ENCODE measurements at regions not wholly inside any gene's neighbourhood (a gene's known extent, or its start where the extent isn't known, plus 50 kb on each side); places are given as distances from the start of the nearest gene placed in this dataset.

DNA sequence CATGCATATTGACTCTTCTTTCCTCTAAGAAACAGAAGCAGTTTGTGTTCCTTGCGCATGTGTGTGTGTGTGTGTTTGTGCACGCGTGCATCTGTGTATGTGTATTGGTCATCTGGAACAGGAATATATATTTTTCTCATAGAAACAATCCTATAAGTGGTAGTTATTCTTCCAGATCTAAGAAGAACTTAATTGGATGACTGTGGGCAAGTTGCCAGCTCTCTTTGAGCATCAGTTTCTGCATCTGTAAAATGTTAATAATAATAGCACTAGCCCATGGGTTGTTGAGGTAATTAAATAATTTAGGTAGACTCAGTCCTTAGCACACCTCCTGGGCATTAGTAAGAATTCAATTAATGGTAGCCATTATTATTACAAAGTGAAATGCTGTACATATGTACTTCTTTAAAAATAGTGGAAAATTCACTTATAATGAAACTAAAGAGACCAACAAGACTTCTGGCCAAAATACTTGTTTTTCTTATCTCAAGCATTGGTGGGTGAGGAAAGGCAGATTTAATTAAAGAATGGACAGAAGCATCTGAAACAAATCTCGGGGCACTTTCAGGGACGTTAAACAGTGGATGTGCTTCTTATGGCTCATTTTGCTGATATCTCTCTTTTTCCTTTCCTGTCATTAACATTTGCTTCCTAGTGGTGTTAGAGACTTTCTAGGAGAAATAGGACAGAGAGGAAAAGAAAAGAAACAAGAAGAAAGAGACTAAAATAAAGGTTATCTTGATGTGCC lies 124.9 kb upstream of the HABP2 start (continued):
- TF ChIP-seq ZNF462 (CRISPR knock-in tag; IDR thresholded peaks at IDR 0.05) (no peak), JUNB (IDR thresholded peaks at IDR 0.05; ENCODE audit: unreplicated experiment) (no peak), CREB1 (CRISPR knock-in tag; IDR thresholded peaks at IDR 0.05; ENCODE audit: low read depth) (no peak), ZNF331 (CRISPR knock-in tag; IDR thresholded peaks at IDR 0.05; ENCODE audit: low read depth) (no peak)

DNA sequence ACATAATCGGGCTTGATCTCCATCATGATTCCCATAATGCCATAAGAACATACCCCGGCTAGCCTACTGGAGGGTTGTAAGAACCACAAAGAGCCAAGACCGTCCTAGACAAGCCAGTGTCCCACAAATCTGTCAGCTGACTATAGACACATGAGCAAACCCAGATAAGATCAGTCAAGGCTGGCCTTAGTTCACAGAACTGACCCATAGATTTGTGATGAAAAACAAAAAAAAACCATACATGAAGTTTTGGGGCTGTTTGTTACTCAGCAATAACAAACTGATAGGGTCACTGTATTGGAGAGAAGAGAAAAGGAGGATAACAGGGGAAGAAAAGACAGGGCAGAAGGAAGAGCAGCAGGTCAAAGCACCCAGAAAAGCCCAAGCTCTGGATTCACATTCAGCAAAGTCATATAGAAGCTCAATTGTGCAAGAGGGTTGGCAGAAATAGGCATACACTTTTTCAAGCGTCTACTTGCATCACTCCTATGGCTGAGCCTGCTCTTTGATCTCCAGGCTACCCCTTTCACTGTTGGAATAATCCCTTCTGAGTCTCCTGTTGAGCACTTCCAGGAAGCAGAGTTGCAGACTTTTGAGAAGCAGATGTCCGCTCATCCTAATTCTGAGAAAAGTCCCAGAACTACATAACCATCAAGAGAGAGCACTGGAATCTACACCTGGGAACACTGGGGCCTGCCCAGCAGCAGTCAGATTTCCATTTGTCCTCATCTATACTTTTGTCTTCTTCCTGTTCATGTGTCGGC lies 122.0 kb upstream of the HABP2 start:
- no peak overlapping the region for H3K27ac Mint-ChIP-seq
- H3K27me3 Mint-ChIP-seq (ENCODE audit: insufficient read depth, low read depth, poor library complexity) = no peaks in the 10 kb centered on the region
- no peaks in the 10 kb centered on the region for H3K9me3 Mint-ChIP-seq

More for the DNA sequence above, 122.0 kb upstream of the HABP2 start:
- Histone ChIP-seq H3F3A (replicated peaks; ENCODE audit: low read depth) (no peaks in the 10 kb centered on the region), H2AFZ (no peak overlapping the region), H3K9me2 (ENCODE audit: insufficient read depth) (peaks cover 5% of the 10 kb centered on the region), H3K79me2 (replicated peaks; ENCODE audit: insufficient read depth) (no peaks in the 10 kb centered on the region), H4K20me1 (replicated peaks; ENCODE audit: insufficient read depth) (no peaks in the 10 kb centered on the region), H3K36me3 (ENCODE audit: insufficient read depth) (0 out of 2 replicates have a peak, but pooled peaks cover 4% of the 10 kb centered on the region), H3K4me2 (no peak overlapping the region), H3K27ac (ENCODE audit: low read depth) (no peak overlapping the region), H3K4me1 (ENCODE audit: insufficient read depth) (no peaks in the 10 kb centered on the region), H3K4me3 (no peak overlapping the region), H3K27me3 (ENCODE audit: insufficient read depth) (no peaks in the 10 kb centered on the region)
- no peaks in the 10 kb centered on the region for H3K36me3 Mint-ChIP-seq (ENCODE audit: low read depth)
- no peak overlapping the region for H3K4me3 Mint-ChIP-seq
- no peak for ATAC-seq
- no peaks in the 10 kb centered on the region for H3K4me1 Mint-ChIP-seq
- DNase-seq (ENCODE audit: low spot score) = no peak
- TF ChIP-seq REST (IDR thresholded peaks at IDR 0.05; ENCODE audit: unreplicated experiment) (no peak), CREB1 (CRISPR knock-in tag; IDR thresholded peaks at IDR 0.05; ENCODE audit: low read depth) (no peak), ZNF331 (CRISPR knock-in tag; IDR thresholded peaks at IDR 0.05; ENCODE audit: low read depth) (no peak), STAT1 (IDR thresholded peaks at IDR 0.05; ENCODE audit: unreplicated experiment) (no peak), ZNF114 (CRISPR knock-in tag; IDR thresholded peaks at IDR 0.05) (no peak), JUNB (IDR thresholded peaks at IDR 0.05; ENCODE audit: unreplicated experiment) (no peak), EZH2 (IDR thresholded peaks at IDR 0.05; ENCODE audit: low read depth, unreplicated experiment) (no peak), ETS1 (IDR thresholded peaks at IDR 0.05) (no peak)
- TF ChIP-seq, protein P1, sequence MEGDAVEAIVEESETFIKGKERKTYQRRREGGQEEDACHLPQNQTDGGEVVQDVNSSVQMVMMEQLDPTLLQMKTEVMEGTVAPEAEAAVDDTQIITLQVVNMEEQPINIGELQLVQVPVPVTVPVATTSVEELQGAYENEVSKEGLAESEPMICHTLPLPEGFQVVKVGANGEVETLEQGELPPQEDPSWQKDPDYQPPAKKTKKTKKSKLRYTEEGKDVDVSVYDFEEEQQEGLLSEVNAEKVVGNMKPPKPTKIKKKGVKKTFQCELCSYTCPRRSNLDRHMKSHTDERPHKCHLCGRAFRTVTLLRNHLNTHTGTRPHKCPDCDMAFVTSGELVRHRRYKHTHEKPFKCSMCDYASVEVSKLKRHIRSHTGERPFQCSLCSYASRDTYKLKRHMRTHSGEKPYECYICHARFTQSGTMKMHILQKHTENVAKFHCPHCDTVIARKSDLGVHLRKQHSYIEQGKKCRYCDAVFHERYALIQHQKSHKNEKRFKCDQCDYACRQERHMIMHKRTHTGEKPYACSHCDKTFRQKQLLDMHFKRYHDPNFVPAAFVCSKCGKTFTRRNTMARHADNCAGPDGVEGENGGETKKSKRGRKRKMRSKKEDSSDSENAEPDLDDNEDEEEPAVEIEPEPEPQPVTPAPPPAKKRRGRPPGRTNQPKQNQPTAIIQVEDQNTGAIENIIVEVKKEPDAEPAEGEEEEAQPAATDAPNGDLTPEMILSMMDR (conservative IDR thresholded peaks at IDR 0.05; ENCODE audit: low read depth in 2 of 2) = no peak
